ENCODE measurements at regions not wholly inside any gene's neighbourhood (a gene's known extent, or its start where the extent isn't known, plus 50 kb on each side); places are given as distances from the start of the nearest gene placed in this dataset.

DNA sequence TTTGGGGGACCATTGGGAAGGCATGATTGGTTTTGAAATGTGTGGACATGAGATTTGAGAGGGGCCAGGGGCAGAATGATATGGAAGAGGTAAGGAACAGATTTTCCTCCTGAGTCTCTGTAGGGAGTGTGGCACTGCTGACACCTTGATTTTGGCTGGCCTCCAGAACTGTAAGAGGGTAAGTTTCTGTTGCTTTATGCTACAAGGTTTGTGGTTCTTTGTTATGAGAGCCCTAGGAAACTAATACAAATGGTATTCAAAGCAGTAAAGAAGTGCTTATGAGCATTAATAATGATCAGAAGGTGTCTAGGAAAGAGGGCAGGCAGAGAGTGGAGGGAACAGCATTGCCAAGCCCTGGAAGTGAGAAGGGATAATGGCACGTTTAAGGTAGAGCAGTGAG lies 574.3 kb upstream of the NXPH2 start:
- DNase-seq (ENCODE audit: extremely low spot score in 2 of 2), result no peak
- H3K27ac ChIP-seq, result no peak overlapping the region
- H3K27me3 ChIP-seq, result no peaks in the 10 kb centered on the region
- no peak overlapping the region for H3K4me3 ChIP-seq
- no peaks in the 10 kb centered on the region for H3K9me3 ChIP-seq
- intact Hi-C loops (cut with DNase I), result no loop called here
- TF ChIP-seq, protein P1, sequence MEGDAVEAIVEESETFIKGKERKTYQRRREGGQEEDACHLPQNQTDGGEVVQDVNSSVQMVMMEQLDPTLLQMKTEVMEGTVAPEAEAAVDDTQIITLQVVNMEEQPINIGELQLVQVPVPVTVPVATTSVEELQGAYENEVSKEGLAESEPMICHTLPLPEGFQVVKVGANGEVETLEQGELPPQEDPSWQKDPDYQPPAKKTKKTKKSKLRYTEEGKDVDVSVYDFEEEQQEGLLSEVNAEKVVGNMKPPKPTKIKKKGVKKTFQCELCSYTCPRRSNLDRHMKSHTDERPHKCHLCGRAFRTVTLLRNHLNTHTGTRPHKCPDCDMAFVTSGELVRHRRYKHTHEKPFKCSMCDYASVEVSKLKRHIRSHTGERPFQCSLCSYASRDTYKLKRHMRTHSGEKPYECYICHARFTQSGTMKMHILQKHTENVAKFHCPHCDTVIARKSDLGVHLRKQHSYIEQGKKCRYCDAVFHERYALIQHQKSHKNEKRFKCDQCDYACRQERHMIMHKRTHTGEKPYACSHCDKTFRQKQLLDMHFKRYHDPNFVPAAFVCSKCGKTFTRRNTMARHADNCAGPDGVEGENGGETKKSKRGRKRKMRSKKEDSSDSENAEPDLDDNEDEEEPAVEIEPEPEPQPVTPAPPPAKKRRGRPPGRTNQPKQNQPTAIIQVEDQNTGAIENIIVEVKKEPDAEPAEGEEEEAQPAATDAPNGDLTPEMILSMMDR (IDR thresholded peaks at IDR 0.05), result no peak
- TF ChIP-seq POLR2A (IDR thresholded peaks at IDR 0.05), result no peak
- TF ChIP-seq POLR2AphosphoS5 (IDR thresholded peaks at IDR 0.05; ENCODE audit: insufficient read depth in 1 of 2, low read depth in 1 of 2), result no peak
- no peaks in the 10 kb centered on the region for H3K4me1 ChIP-seq
- H3K36me3 ChIP-seq, result no peaks in the 10 kb centered on the region

DNA sequence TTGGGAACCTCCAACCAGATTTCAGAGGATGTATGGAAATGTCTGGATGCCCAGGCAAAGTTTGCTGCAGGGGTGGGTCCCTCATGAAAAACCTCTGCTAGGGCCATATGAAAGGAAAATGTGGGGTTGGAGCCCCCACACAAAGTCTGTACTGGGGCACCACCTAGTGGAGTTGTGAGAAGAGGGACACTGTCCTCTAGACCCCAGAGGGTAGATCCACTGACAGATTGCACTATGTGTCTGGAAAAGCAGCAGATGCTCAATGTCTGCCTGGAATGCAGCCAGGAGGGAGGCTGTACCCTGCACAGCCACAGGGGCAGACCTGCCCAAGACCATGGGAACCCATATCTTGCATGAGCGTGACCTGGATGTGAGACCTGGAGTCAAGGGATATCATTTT lies 573.7 kb upstream of the NXPH2 start:
- Histone ChIP-seq H3K9me3 (no peaks in the 10 kb centered on the region), H3K4me3 (no peak overlapping the region), H3K36me3 (no peaks in the 10 kb centered on the region), H3K27ac (no peak overlapping the region), H3K4me1 (no peaks in the 10 kb centered on the region), H3K27me3 (no peaks in the 10 kb centered on the region)
- TF ChIP-seq, protein P1 (IDR thresholded peaks at IDR 0.05), result no peak
- TF ChIP-seq POLR2AphosphoS5 (IDR thresholded peaks at IDR 0.05; ENCODE audit: insufficient read depth in 1 of 2, low read depth in 1 of 2) (no peak), POLR2A (IDR thresholded peaks at IDR 0.05) (no peak)
- intact Hi-C loops (cut with DNase I), result no loop called here
- DNase-seq (ENCODE audit: extremely low spot score in 2 of 2), result no peak

DNA sequence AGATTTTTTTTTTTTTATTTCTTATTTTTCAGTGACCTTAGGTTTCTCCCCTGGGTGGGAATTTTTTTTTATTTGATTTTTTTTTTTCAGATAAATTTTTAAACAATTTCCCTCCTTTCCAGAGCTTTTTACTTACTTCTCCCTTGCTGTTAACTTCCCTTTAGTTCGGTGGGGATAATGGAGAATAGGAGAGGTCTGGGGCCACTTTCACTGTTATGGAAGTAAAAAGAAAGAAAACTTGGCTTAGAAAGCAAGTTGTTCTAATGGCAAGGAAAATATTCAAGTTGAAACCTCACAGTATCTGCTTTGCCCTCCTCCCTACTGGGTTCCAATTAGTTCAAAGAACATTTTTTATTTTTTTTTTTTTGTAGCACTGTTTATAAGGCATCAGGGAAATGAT lies 537.1 kb upstream of the NXPH2 start:
- Histone ChIP-seq H3K36me3 (no peaks in the 10 kb centered on the region), H3K27me3 (no peaks in the 10 kb centered on the region), H3K27ac (no peak overlapping the region), H3K9me3 (no peaks in the 10 kb centered on the region), H3K4me1 (no peaks in the 10 kb centered on the region), H3K4me3 (no peak overlapping the region)
- intact Hi-C loops (cut with DNase I), result no loop called here
- DNase-seq (ENCODE audit: extremely low spot score in 2 of 2), result no peak
- TF ChIP-seq POLR2AphosphoS5 (IDR thresholded peaks at IDR 0.05; ENCODE audit: insufficient read depth in 1 of 2, low read depth in 1 of 2) (no peak), POLR2A (IDR thresholded peaks at IDR 0.05) (no peak)
- TF ChIP-seq, protein P1 (IDR thresholded peaks at IDR 0.05), result no peak

DNA sequence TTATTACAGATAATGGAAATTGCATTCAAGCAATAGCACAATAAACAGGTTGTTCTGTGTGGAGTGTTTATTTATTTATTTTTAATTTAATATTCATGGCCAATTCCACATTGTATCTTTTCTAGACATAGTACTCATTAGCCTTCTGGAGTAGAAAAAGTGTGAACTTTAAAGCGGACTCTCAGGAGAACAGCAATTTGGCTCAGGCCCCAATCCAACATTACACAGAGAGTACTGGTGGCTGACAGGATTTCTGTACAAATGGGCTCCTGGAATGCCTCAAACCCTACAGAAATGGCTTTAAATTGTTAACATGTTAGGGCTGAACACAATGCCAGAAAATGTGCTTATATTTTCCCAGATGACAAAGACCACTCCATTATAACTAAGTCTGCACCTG lies 533.9 kb upstream of the NXPH2 start:
- TF ChIP-seq, protein P1 (IDR thresholded peaks at IDR 0.05), result no peak
- no peak for TF ChIP-seq POLR2AphosphoS5 (IDR thresholded peaks at IDR 0.05; ENCODE audit: insufficient read depth in 1 of 2, low read depth in 1 of 2)
- TF ChIP-seq POLR2A (IDR thresholded peaks at IDR 0.05), result no peak
- no peak overlapping the region for H3K27ac ChIP-seq
- intact Hi-C loops (cut with DNase I), result no loop called here
- H3K36me3 ChIP-seq, result no peaks in the 10 kb centered on the region
- H3K9me3 ChIP-seq, result no peaks in the 10 kb centered on the region
- no peaks in the 10 kb centered on the region for H3K4me1 ChIP-seq
- H3K27me3 ChIP-seq, result no peaks in the 10 kb centered on the region
- no peak overlapping the region for H3K4me3 ChIP-seq
- no peak for DNase-seq (ENCODE audit: extremely low spot score in 2 of 2)

DNA sequence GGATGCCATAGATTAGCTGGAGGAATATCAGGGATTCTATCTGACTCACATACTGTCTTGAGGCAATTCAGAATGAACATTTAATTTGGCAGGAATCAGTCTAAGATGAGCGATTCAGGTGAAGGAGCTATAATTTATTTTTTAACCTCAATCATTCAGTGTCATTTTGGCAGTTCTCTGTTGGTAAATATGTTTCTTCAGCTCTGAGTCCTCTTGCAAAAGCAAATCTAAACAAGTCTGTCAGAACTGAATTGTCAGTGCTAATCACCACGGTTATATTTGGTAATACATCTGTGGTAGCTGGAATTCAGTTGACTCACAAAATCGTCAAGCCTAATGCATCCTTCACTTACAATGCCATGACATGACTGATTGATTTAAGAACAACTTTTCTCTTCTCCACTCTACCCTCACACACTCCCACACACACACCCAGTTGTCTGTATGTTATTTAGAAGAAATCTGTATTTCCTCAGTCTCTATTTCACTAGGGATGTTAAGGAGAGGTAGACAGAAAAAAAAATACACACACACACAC lies 516.6 kb upstream of the NXPH2 start:
- H3K9me3 ChIP-seq, result no peaks in the 10 kb centered on the region
- H3K4me1 ChIP-seq, result no peaks in the 10 kb centered on the region
- no peak for TF ChIP-seq POLR2A (IDR thresholded peaks at IDR 0.05)
- TF ChIP-seq POLR2AphosphoS5 (IDR thresholded peaks at IDR 0.05; ENCODE audit: insufficient read depth in 1 of 2, low read depth in 1 of 2), result no peak
- TF ChIP-seq, protein P1 (IDR thresholded peaks at IDR 0.05), result no peak
- DNase-seq (ENCODE audit: extremely low spot score in 2 of 2), result no peak
- H3K27me3 ChIP-seq, result no peaks in the 10 kb centered on the region
- intact Hi-C loops (cut with DNase I), result no loop called here
- H3K27ac ChIP-seq, result no peak overlapping the region
- H3K4me3 ChIP-seq, result no peak overlapping the region
- H3K36me3 ChIP-seq, result no peaks in the 10 kb centered on the region

Measured in vagina (tissue), 2 donors.